Mesodermal cell (in vitro differentiated cells): ENCODE measurements at regions not wholly inside any gene's neighbourhood (a gene's known extent, or its start where the extent isn't known, plus 50 kb on each side); places are given as distances from the start of the nearest gene placed in this dataset.

ENCODE experiments used
- H3K27ac ChIP-seq: 2 replicates; pipeline ENCODE4 v1.7.0; 2013; ENCODE audit warnings: mild to moderate bottlenecking, low read depth, low read length, moderate library complexity; ENCODE audit not compliant: severe bottlenecking
- H3K36me3 ChIP-seq: 2 replicates; pipeline ENCODE4 v1.7.1; 2013; ENCODE audit warnings: mild to moderate bottlenecking, low read length, moderate library complexity; ENCODE audit not compliant: control insufficient read depth, insufficient read depth
- H3K4me1 ChIP-seq: one replicate; pipeline ENCODE4 v1.7.1; 2013; ENCODE audit warnings: mild to moderate bottlenecking, low read length; ENCODE audit not compliant: insufficient read depth, control insufficient read depth, poor library complexity, severe bottlenecking
- H3K4me3 ChIP-seq: 2 replicates; pipeline ENCODE4 v1.7.0; 2013; ENCODE audit warnings: low read length, control low read depth, mild to moderate bottlenecking; ENCODE audit not compliant: insufficient read depth, poor library complexity, severe bottlenecking; ENCODE audit errors: extremely low read depth
- H3K9me3 ChIP-seq: 2 replicates; pipeline ENCODE4 v1.7.1; 2013; ENCODE audit warnings: mild to moderate bottlenecking, low read length, moderate library complexity; ENCODE audit not compliant: control insufficient read depth
- WGBS, 2 experiments: methylation state at CpG; one replicate each; pipeline ENCODE4 v1.1.5; 2013; ENCODE audit warnings: missing lambda C conversion rate in 2 of 2; ENCODE audit not compliant: insufficient coverage in 2 of 2; 5-methylcytosine and 5-hydroxymethylcytosine counted together

GRCh38 chr6:15073344-15073789 lies 172.5 kb upstream of the JARID2 start:
- H3K4me3 ChIP-seq = no peak overlapping the region
- WGBS, 2 experiments = 86 to 93% methylated on average over 2 of the region's 3 CpGs
- H3K27ac ChIP-seq = no peak overlapping the region
- H3K36me3 ChIP-seq = no peaks in the 10 kb centered on the region
- H3K9me3 ChIP-seq = no peaks in the 10 kb centered on the region
- H3K4me1 ChIP-seq = no peaks in the 10 kb centered on the region

GRCh38 chr6:15073883-15074465 lies 171.9 kb upstream of the JARID2 start:
- WGBS, 2 experiments = 91 to 94% methylated on average over 14 of the region's 14 CpGs
- Histone ChIP-seq H3K27ac (no peak overlapping the region), H3K4me3 (no peak overlapping the region), H3K9me3 (no peaks in the 10 kb centered on the region), H3K4me1 (no peaks in the 10 kb centered on the region), H3K36me3 (no peaks in the 10 kb centered on the region)

GRCh38 chr6:15074806-15075205 lies 171.1 kb upstream of the JARID2 start:
- no peak overlapping the region for H3K4me3 ChIP-seq
- no peaks in the 10 kb centered on the region for H3K36me3 ChIP-seq
- no peak overlapping the region for H3K27ac ChIP-seq
- WGBS, 2 experiments = 91 to 94% methylated on average over 8 to 9 of the region's 10 CpGs
- no peaks in the 10 kb centered on the region for H3K4me1 ChIP-seq
- H3K9me3 ChIP-seq = no peaks in the 10 kb centered on the region

- H3K9me3 ChIP-seq = no peaks in the 10 kb centered on the region
- WGBS, 2 experiments = 80 to 85% methylated on average over 1 to 3 of the region's 4 CpGs
- no peaks in the 10 kb centered on the region for H3K4me1 ChIP-seq
Measured at GRCh38 chr6:15076565-15076964, 169.3 kb upstream of the JARID2 start.

GRCh38 chr6:15077006-15077405 lies 168.9 kb upstream of the JARID2 start:
- H3K27ac ChIP-seq = no peak overlapping the region
- H3K4me3 ChIP-seq = no peak overlapping the region
- no peaks in the 10 kb centered on the region for H3K9me3 ChIP-seq
- WGBS, 2 experiments = 86 to 92% methylated on average over 3 of the region's 4 CpGs
- no peaks in the 10 kb centered on the region for H3K4me1 ChIP-seq
- no peaks in the 10 kb centered on the region for H3K36me3 ChIP-seq

More at GRCh38 chr6:15076565-15076964, 169.3 kb upstream of the JARID2 start:
- Histone ChIP-seq H3K27ac (no peak overlapping the region), H3K4me3 (no peak overlapping the region), H3K36me3 (no peaks in the 10 kb centered on the region)

- H3K36me3 ChIP-seq = no peaks in the 10 kb centered on the region
- no peak overlapping the region for H3K4me3 ChIP-seq
- WGBS, 2 experiments = 33 to 69% methylated on average over 2 of the region's 5 CpGs
- H3K27ac ChIP-seq = no peak overlapping the region
- no peaks in the 10 kb centered on the region for H3K4me1 ChIP-seq
- no peaks in the 10 kb centered on the region for H3K9me3 ChIP-seq
Measured at GRCh38 chr6:15077961-15078360, 167.9 kb upstream of the JARID2 start.

- WGBS, 2 experiments = 81 to 88% methylated on average over 7 of the region's 7 CpGs
- peak overlapping the region; percentile 45 for H3K27ac ChIP-seq
- no peaks in the 10 kb centered on the region for H3K36me3 ChIP-seq
- no peak overlapping the region for H3K4me3 ChIP-seq
- no peaks in the 10 kb centered on the region for H3K4me1 ChIP-seq
- H3K9me3 ChIP-seq = no peaks in the 10 kb centered on the region
Measured at GRCh38 chr6:15079288-15079817, 166.5 kb upstream of the JARID2 start.

GRCh38 chr6:15080895-15081294 lies 165.0 kb upstream of the JARID2 start:
- Histone ChIP-seq H3K27ac (no peak overlapping the region), H3K4me1 (no peaks in the 10 kb centered on the region), H3K36me3 (no peaks in the 10 kb centered on the region), H3K4me3 (no peak overlapping the region), H3K9me3 (no peaks in the 10 kb centered on the region)
- WGBS, 2 experiments = 71% methylated on average over 1 of the region's 1 CpG; no CpG with 5 or more reads in 1 of the 2 experiments

GRCh38 chr6:15081447-15081846 lies 164.4 kb upstream of the JARID2 start:
- no peaks in the 10 kb centered on the region for H3K4me1 ChIP-seq
- whole genome bisulfite sequencing, 2 experiments = 80 to 100% methylated on average over 2 of the region's 2 CpGs
- H3K4me3 ChIP-seq = no peak overlapping the region
- H3K27ac ChIP-seq = no peak overlapping the region
- H3K9me3 ChIP-seq = no peaks in the 10 kb centered on the region
- no peaks in the 10 kb centered on the region for H3K36me3 ChIP-seq

- Histone ChIP-seq H3K4me3 (no peak overlapping the region), H3K4me1 (no peaks in the 10 kb centered on the region), H3K9me3 (no peaks in the 10 kb centered on the region), H3K36me3 (no peaks in the 10 kb centered on the region), H3K27ac (no peak overlapping the region)
- WGBS, 2 experiments = 91 to 98% methylated on average over 4 to 6 of the region's 8 CpGs
Measured at GRCh38 chr6:15082708-15083107, 163.2 kb upstream of the JARID2 start.

GRCh38 chr6:15086348-15087158 lies 159.3 kb upstream of the JARID2 start:
- Histone ChIP-seq H3K36me3 (no peaks in the 10 kb centered on the region), H3K4me3 (no peak overlapping the region), H3K4me1 (no peaks in the 10 kb centered on the region), H3K27ac (no peak overlapping the region), H3K9me3 (no peaks in the 10 kb centered on the region)
- 81 to 91% methylated on average over 10 to 11 of the region's 12 CpGs for WGBS, 2 experiments
